Peyer's patch (tissue), 4 donors: ENCODE measurements at regions not wholly inside any gene's neighbourhood (a gene's known extent, or its start where the extent isn't known, plus 50 kb on each side); places are given as distances from the start of the nearest gene placed in this dataset.
A peak's percentile ranks its signal among the peaks of the same experiment; 100 is the strongest.

Experiments used
- DNase-seq, 3 donors: peaks; one replicate each; pipeline ENCODE4 v3.0.0-alpha.2; 2017 to 2019
- H3K27ac ChIP-seq, 4 donors: fragments of 200-600 bp; sonication (generic); one replicate each; pipeline ENCODE4 v1.5.1; 2016 to 2019
- H3K27me3 ChIP-seq, 2 donors: fragments of 200-600 bp; sonication (generic); one replicate each; pipeline ENCODE4 v1.5.1; 2019
- H3K36me3 ChIP-seq, 3 donors: fragments of 200-600 bp; sonication (generic); one replicate each; pipeline ENCODE4 v1.5.1; 2016 to 2019
- H3K4me1 ChIP-seq, 4 donors: fragments of 200-600 bp; sonication (generic); one replicate each; pipeline ENCODE4 v1.5.1; 2016 to 2019
- H3K4me3 ChIP-seq, 4 donors: fragments of 200-600 bp; sonication (generic); 1 replicate in 3 of 4; 2 replicates in 1 of 4; pipeline ENCODE4 v1.5.1; 2016 to 2019; ENCODE audit warnings: mild to moderate bottlenecking in 1 of 4
- H3K9me3 ChIP-seq, 4 donors: fragments of 200-600 bp; sonication (generic); one replicate each; pipeline ENCODE4 v1.5.1; 2016 to 2019; ENCODE audit warnings: mild to moderate bottlenecking in 1 of 4
- CTCF ChIP-seq, 6 experiments: fragments of 450-650 bp in 4 of 6; fragments of 200-600 bp in 2 of 6; sonication (generic) in 1 of 6; IDR thresholded peaks; one replicate each; pipeline ENCODE4 v1.5.1; 2017 to 2019; ENCODE audit warnings: antibody characterized with exemption in 6 of 6, mild to moderate bottlenecking in 3 of 6, moderate library complexity in 1 of 6
- POLR2A ChIP-seq, 2 donors: fragments of 450-650 bp; IDR thresholded peaks; one replicate each; pipeline ENCODE4 v1.5.1; 2017; ENCODE audit warnings: antibody characterized with exemption in 2 of 2, mild to moderate bottlenecking in 2 of 2, moderate library complexity in 2 of 2

GRCh38 chr2:238771218-238771617 is 76.7 kb upstream of the TWIST2 start:
- Histone ChIP-seq H3K9me3 (no peaks in the 10 kb centered on the region), H3K4me3 (peak overlapping the region in 1 of 4 donors; percentile 14), H3K27ac (no peak overlapping the region), H3K36me3 (no peaks in the 10 kb centered on the region), H3K4me1 (no peaks in the 10 kb centered on the region), H3K27me3 (no peaks in the 10 kb centered on the region)
- DNase-seq = no peak
- TF ChIP-seq POLR2A (IDR thresholded peaks at IDR 0.05) (no peak), CTCF (IDR thresholded peaks at IDR 0.05) (no peak)

- no peaks in the 10 kb centered on the region for H3K36me3 ChIP-seq
- no peaks in the 10 kb centered on the region for H3K4me1 ChIP-seq
- H3K9me3 ChIP-seq = no peaks in the 10 kb centered on the region
- H3K27ac ChIP-seq = no peak overlapping the region
- H3K27me3 ChIP-seq = no peaks in the 10 kb centered on the region
- peak overlapping the region in 1 of 4 donors; percentile 14 for H3K4me3 ChIP-seq
- TF ChIP-seq CTCF (IDR thresholded peaks at IDR 0.05) = no peak
- TF ChIP-seq POLR2A (IDR thresholded peaks at IDR 0.05) = no peak
- DNase-seq = no peak
Observed at GRCh38 chr2:238771639-238772038, 76.2 kb upstream of the TWIST2 start.

- no peaks in the 10 kb centered on the region for H3K4me1 ChIP-seq
- no peak for DNase-seq
Observed at GRCh38 chr2:238772635-238773297, 75.1 kb upstream of the TWIST2 start.

GRCh38 chr2:238773472-238773871 is 74.4 kb upstream of the TWIST2 start:
- no peaks in the 10 kb centered on the region for H3K4me1 ChIP-seq
- no peaks in the 10 kb centered on the region for H3K36me3 ChIP-seq
- no peak for TF ChIP-seq CTCF (IDR thresholded peaks at IDR 0.05)
- H3K9me3 ChIP-seq = no peaks in the 10 kb centered on the region
- no peak for DNase-seq
- H3K27me3 ChIP-seq = no peaks in the 10 kb centered on the region
- no peak overlapping the region for H3K27ac ChIP-seq
- H3K4me3 ChIP-seq = no peak overlapping the region

More at GRCh38 chr2:238772635-238773297, 75.1 kb upstream of the TWIST2 start:
- Histone ChIP-seq H3K27ac (no peak overlapping the region), H3K27me3 (no peaks in the 10 kb centered on the region), H3K4me3 (no peak overlapping the region), H3K9me3 (no peaks in the 10 kb centered on the region), H3K36me3 (no peaks in the 10 kb centered on the region)
- TF ChIP-seq POLR2A (IDR thresholded peaks at IDR 0.05) = no peak

- TF ChIP-seq CTCF (IDR thresholded peaks at IDR 0.05) = no peak
- TF ChIP-seq POLR2A (IDR thresholded peaks at IDR 0.05) = no peak
- Histone ChIP-seq H3K4me1 (no peaks in the 10 kb centered on the region), H3K4me3 (no peak overlapping the region), H3K27ac (no peak overlapping the region), H3K9me3 (no peaks in the 10 kb centered on the region), H3K36me3 (no peaks in the 10 kb centered on the region), H3K27me3 (no peaks in the 10 kb centered on the region)
- no peak for DNase-seq
Observed at GRCh38 chr2:238774071-238774470, 73.8 kb upstream of the TWIST2 start.

- no peak overlapping the region for H3K27ac ChIP-seq
- no peak for DNase-seq
- TF ChIP-seq CTCF (IDR thresholded peaks at IDR 0.05) (no peak), POLR2A (IDR thresholded peaks at IDR 0.05) (no peak)
- H3K4me3 ChIP-seq = no peak overlapping the region
- no peaks in the 10 kb centered on the region for H3K27me3 ChIP-seq
- H3K4me1 ChIP-seq = no peaks in the 10 kb centered on the region
- H3K9me3 ChIP-seq = no peaks in the 10 kb centered on the region
- H3K36me3 ChIP-seq = no peaks in the 10 kb centered on the region
Observed at GRCh38 chr2:238774980-238775509, 72.8 kb upstream of the TWIST2 start.
